B cell (primary cell): ENCODE measurements at regions not wholly inside any gene's neighbourhood (a gene's known extent, or its start where the extent isn't known, plus 50 kb on each side); places are given as distances from the start of the nearest gene placed in this dataset.

Experiments
- ATAC-seq: fragments of 200-7000 bp; cut with Tn5 transposase; one replicate; pipeline ENCODE4 v1.10.0; 2021; ENCODE audit warnings: low read depth, mild to moderate bottlenecking, moderate number of reproducible peaks, moderate library complexity
- CTCF ChIA-PET: fragments of 350-600 bp; sonication (Branson Sonifier 250); formaldehyde crosslinking; loops from one replicate; lab custom pipeline; 2021; ENCODE audit warnings: antibody characterized with exemption, inconsistent platforms; lab: Charles Lee
- POLR2A ChIA-PET: fragments of 350-600 bp; sonication (Branson Sonifier 250); formaldehyde crosslinking; loops from one replicate; lab custom pipeline; 2021; ENCODE audit warnings: antibody characterized with exemption; lab: Charles Lee
- DNase-seq: peaks from one replicate; pipeline ENCODE4 v3.0.0; 2013
- H2AFZ ChIP-seq: 2 replicates; pipeline ENCODE4 v1.6.1; 2012; ENCODE audit warnings: mild to moderate bottlenecking, low read depth, low read length; ENCODE audit not compliant: insufficient read depth, poor library complexity, severe bottlenecking
- H3K27ac ChIP-seq, 2 donors: 1 replicate in 1 of 2; 2 replicates in 1 of 2; pipeline ENCODE4 v1.5.1; 2012 to 2013; ENCODE audit warnings: low read length in 2 of 2, mild to moderate bottlenecking in 2 of 2, moderate library complexity in 1 of 2
- H3K27me3 ChIP-seq, 4 experiments: fragments of 200-600 bp in 1 of 4; sonication (generic) in 1 of 4; replicated peaks in 1 of 4; 1 replicate in 2 of 4; 2 replicates in 2 of 4; pipeline versions ENCODE4 v1.6.1 to v1.7.0; 2013 to 2016; ENCODE audit warnings: low read length in 3 of 4, mild to moderate bottlenecking in 2 of 4, mixed read lengths in 1 of 4, moderate library complexity in 1 of 4; ENCODE audit not compliant: insufficient read depth in 4 of 4, control insufficient read depth in 3 of 4; ENCODE audit errors: control extremely low read depth in 1 of 4
- H3K36me3 ChIP-seq, 2 experiments: replicated peaks in 1 of 2; 1 replicate in 1 of 2; 2 replicates in 1 of 2; pipeline versions ENCODE4 v1.6.1 to v1.7.1; 2013; ENCODE audit warnings: low read length in 1 of 2; ENCODE audit not compliant: insufficient read depth in 2 of 2, control insufficient read depth in 1 of 2; ENCODE audit errors: control extremely low read depth in 1 of 2, extremely low read depth in 1 of 2
- H3K4me1 ChIP-seq, 2 donors: fragments of 200-600 bp in 1 of 2; sonication (generic) in 1 of 2; 1 replicate in 1 of 2; 2 replicates in 1 of 2; pipeline versions ENCODE4 v1.5.1 to v1.6.1; 2013 to 2017; ENCODE audit warnings: low read length in 2 of 2; ENCODE audit not compliant: control insufficient read depth in 2 of 2, insufficient read depth in 2 of 2
- H3K4me2 ChIP-seq: replicated peaks from 2 replicates; pipeline ENCODE3; 2012; ENCODE audit warnings: mild to moderate bottlenecking, low read depth, low read length; ENCODE audit not compliant: poor library complexity, severe bottlenecking
- H3K4me3 ChIP-seq, 5 experiments: fragments of 200-600 bp in 1 of 5; sonication (generic) in 1 of 5; 1 replicate in 3 of 5; 2 replicates in 2 of 5; pipeline versions ENCODE4 v1.5.1 to v1.7.0; 2011 to 2016; ENCODE audit warnings: low read length in 4 of 5, mild to moderate bottlenecking in 4 of 5, low read depth in 2 of 5, control low read depth in 1 of 5, moderate library complexity in 1 of 5; ENCODE audit not compliant: insufficient read depth in 1 of 5; ENCODE audit errors: control extremely low read depth in 1 of 5, extremely low read depth in 1 of 5
- H3K79me2 ChIP-seq: fragments of 200-600 bp; sonication (generic); one replicate; pipeline ENCODE4 v1.6.0; 2016; ENCODE audit warnings: low read length; ENCODE audit not compliant: control insufficient read depth, insufficient read depth
- H3K9ac ChIP-seq: fragments of 200-600 bp; sonication (generic); 2 replicates; pipeline ENCODE4 v1.6.1; 2017; ENCODE audit warnings: mild to moderate bottlenecking, low read length, moderate library complexity
- H3K9me3 ChIP-seq, 3 donors: one replicate each; pipeline versions ENCODE4 v1.6.1 to v1.7.1; 2013; ENCODE audit warnings: low read length in 2 of 3; ENCODE audit not compliant: control insufficient read depth in 2 of 3, insufficient read depth in 1 of 3; ENCODE audit errors: control extremely low read depth in 1 of 3
- H4K20me1 ChIP-seq: 2 replicates; pipeline ENCODE4 v1.6.0; 2012; ENCODE audit warnings: mild to moderate bottlenecking, low read length; ENCODE audit not compliant: insufficient read depth, control insufficient read depth, poor library complexity, severe bottlenecking
- H3K27ac Mint-ChIP-seq: one replicate; pipeline ENCODE4 v1.8.0; 2021; ENCODE audit warnings: mixed read lengths
- H3K27me3 Mint-ChIP-seq: one replicate; pipeline ENCODE4 v1.8.0; 2021; ENCODE audit warnings: mixed read lengths
- H3K4me1 Mint-ChIP-seq: one replicate; pipeline ENCODE4 v1.8.0; 2021; ENCODE audit warnings: mixed read lengths
- H3K4me3 Mint-ChIP-seq: one replicate; pipeline ENCODE4 v1.8.0; 2021; ENCODE audit warnings: mixed read lengths
- H3K9me3 Mint-ChIP-seq: one replicate; pipeline ENCODE4 v1.8.0; 2022; ENCODE audit warnings: mixed read lengths; ENCODE audit not compliant: insufficient read depth
- EZH2 ChIP-seq: IDR thresholded peaks from 2 replicates; pipeline ENCODE4 v1.6.1; 2012; ENCODE audit warnings: borderline replicate concordance, low read depth, mild to moderate bottlenecking, moderate library complexity, low read length; ENCODE audit not compliant: insufficient read depth, poor library complexity, severe bottlenecking
- WGBS: methylation state at CpG from one replicate; pipeline ENCODE4 v1.1.5; 2013; ENCODE audit warnings: missing lambda C conversion rate; ENCODE audit not compliant: insufficient coverage; 5-methylcytosine and 5-hydroxymethylcytosine counted together
- intact Hi-C: fragments of 100-400 bp; cut with micrococcal nuclease; formaldehyde crosslinking; loops from one replicate; pipeline ENCODE4 v1.10.0; 2022
- TF ChIP-seq, protein P1 (sequence below): fragments of 200-600 bp; IDR thresholded peaks from one replicate; pipeline ENCODE4 v1.8.0; 2022; ENCODE audit warnings: antibody characterized with exemption, mild to moderate bottlenecking

GRCh38 chr4:4753643-4754042, 105.8 kb upstream of the MSX1 start:
- Histone ChIP-seq H3K9me3 (peaks cover 0 to 4% (median 0%) of the 10 kb centered on the region in 3 donors), H3K4me1 (no peaks in the 10 kb centered on the region), H3K27ac (no peak overlapping the region), H3K4me2 (no peak overlapping the region), H4K20me1 (no peaks in the 10 kb centered on the region), H2AFZ (no peak overlapping the region), H3K36me3 (no peaks in the 10 kb centered on the region), H3K4me3 (no peak overlapping the region), H3K27me3 (peaks cover 0 to 9% (median 0%) of the 10 kb centered on the region in 4 experiments), H3K9ac (no peak overlapping the region), H3K79me2 (no peaks in the 10 kb centered on the region)
- Mint-ChIP-seq H3K27me3 (peaks cover 27% of the 10 kb centered on the region), H3K4me3 (no peak overlapping the region), H3K9me3 (no peaks in the 10 kb centered on the region), H3K27ac (no peak overlapping the region), H3K4me1 (no peaks in the 10 kb centered on the region)
- no peak for TF ChIP-seq EZH2
- TF ChIP-seq, protein P1, sequence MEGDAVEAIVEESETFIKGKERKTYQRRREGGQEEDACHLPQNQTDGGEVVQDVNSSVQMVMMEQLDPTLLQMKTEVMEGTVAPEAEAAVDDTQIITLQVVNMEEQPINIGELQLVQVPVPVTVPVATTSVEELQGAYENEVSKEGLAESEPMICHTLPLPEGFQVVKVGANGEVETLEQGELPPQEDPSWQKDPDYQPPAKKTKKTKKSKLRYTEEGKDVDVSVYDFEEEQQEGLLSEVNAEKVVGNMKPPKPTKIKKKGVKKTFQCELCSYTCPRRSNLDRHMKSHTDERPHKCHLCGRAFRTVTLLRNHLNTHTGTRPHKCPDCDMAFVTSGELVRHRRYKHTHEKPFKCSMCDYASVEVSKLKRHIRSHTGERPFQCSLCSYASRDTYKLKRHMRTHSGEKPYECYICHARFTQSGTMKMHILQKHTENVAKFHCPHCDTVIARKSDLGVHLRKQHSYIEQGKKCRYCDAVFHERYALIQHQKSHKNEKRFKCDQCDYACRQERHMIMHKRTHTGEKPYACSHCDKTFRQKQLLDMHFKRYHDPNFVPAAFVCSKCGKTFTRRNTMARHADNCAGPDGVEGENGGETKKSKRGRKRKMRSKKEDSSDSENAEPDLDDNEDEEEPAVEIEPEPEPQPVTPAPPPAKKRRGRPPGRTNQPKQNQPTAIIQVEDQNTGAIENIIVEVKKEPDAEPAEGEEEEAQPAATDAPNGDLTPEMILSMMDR, result no peak
- ChIA-PET CTCF (no interaction called here), POLR2A (no interaction called here)
- whole genome bisulfite sequencing, result 49% methylated on average over 6 of the region's 7 CpGs
- ATAC-seq (no peak), DNase-seq (no peak)
- intact Hi-C loops, result no loop called here

DNA sequence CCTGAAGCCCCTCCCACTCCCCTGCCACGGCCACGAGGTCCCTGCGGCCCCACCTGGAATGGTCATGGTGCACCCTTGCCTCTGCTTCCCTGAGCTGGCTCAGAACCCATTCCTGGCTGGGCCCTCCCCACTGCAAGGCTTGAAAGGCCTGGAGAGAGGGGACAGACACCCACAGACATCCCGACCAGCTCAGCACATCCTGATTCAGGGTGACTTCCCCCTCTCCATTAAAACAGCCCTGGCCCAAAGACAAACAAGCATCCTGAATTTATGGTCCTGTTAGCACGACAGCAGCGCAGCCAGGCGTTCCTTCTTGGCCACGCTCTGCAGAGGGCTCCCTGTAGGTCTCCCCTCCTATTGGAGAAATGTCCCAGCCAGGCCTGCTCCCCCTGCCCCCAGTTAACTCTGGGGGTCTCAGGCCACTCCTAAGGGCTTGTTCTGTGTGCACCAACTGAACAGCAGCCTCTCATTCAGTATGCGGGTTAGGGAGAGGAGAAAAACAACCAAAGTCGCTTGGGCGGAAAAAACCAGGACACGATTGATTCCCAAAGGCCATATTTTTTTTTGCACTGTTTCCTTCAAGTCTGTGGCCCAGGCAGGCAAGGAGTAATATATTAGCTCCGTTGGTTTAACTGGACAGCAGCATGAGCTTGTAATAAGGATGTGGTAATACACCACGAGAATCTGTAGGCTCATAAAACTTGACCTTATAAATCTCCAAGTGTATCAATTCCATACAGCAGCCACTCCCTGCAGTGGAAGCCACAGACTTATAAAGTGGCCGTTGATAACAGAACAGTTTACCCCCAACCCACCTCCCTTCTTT, 106.7 kb upstream of the MSX1 start:
- CTCF ChIA-PET, result no interaction called here
- H3K9me3 ChIP-seq, result peaks cover 0 to 4% (median 0%) of the 10 kb centered on the region in 3 donors
- H3K4me1 ChIP-seq, result no peaks in the 10 kb centered on the region
- ATAC-seq, result no peak
- TF ChIP-seq, protein P1, result no peak
- no peak for TF ChIP-seq EZH2
- no peak overlapping the region for H2AFZ ChIP-seq
- no peaks in the 10 kb centered on the region for H4K20me1 ChIP-seq
- H3K79me2 ChIP-seq, result no peaks in the 10 kb centered on the region
- H3K4me3 ChIP-seq, result no peak overlapping the region
- Mint-ChIP-seq H3K9me3 (peaks cover 4% of the 10 kb centered on the region), H3K4me3 (no peak overlapping the region), H3K27me3 (peaks cover 29% of the 10 kb centered on the region), H3K27ac (no peak overlapping the region), H3K4me1 (no peaks in the 10 kb centered on the region)
- H3K4me2 ChIP-seq, result no peak overlapping the region
- H3K9ac ChIP-seq, result no peak overlapping the region
- H3K36me3 ChIP-seq, result no peaks in the 10 kb centered on the region
- H3K27ac ChIP-seq, result no peak overlapping the region
- intact Hi-C loops, result no loop called here
- H3K27me3 ChIP-seq, result peaks cover 0 to 9% (median 0%) of the 10 kb centered on the region in 4 experiments
- WGBS, result 30% methylated on average over 9 of the region's 15 CpGs
- POLR2A ChIA-PET, result no interaction called here
- DNase-seq, result no peak
